ENCODE measurements at regions not wholly inside any gene's neighbourhood (a gene's known extent, or its start where the extent isn't known, plus 50 kb on each side); places are given as distances from the start of the nearest gene placed in this dataset.

DNA sequence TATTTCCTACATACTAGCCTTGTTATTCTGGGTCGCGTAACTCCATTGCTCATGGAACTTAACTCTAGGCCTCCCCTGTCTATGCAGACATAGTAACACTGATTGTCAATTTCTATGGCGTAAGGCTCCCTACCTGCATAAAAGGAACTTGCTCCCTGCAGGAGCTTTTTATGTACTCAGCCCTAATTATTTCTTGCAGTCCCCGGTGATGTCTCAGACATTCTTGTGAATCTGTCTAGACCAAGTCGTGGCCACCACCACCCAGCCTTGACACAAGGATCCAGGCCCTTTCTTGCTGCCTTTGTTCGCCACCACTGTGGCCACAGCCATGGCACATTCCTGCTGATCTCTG, 189.5 kb upstream of the CTAGE1 start:
- TF ChIP-seq, protein P1, sequence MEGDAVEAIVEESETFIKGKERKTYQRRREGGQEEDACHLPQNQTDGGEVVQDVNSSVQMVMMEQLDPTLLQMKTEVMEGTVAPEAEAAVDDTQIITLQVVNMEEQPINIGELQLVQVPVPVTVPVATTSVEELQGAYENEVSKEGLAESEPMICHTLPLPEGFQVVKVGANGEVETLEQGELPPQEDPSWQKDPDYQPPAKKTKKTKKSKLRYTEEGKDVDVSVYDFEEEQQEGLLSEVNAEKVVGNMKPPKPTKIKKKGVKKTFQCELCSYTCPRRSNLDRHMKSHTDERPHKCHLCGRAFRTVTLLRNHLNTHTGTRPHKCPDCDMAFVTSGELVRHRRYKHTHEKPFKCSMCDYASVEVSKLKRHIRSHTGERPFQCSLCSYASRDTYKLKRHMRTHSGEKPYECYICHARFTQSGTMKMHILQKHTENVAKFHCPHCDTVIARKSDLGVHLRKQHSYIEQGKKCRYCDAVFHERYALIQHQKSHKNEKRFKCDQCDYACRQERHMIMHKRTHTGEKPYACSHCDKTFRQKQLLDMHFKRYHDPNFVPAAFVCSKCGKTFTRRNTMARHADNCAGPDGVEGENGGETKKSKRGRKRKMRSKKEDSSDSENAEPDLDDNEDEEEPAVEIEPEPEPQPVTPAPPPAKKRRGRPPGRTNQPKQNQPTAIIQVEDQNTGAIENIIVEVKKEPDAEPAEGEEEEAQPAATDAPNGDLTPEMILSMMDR (IDR thresholded peaks at IDR 0.05; ENCODE audit: poor library complexity, severe bottlenecking), result no peak
- TF ChIP-seq POLR2AphosphoS5 (IDR thresholded peaks at IDR 0.05), result no peak
- TF ChIP-seq EP300 (conservative IDR thresholded peaks at IDR 0.05; ENCODE audit: poor library complexity, severe bottlenecking), result no peak
- TF ChIP-seq TAF1 (IDR thresholded peaks at IDR 0.05; ENCODE audit: low read depth), result no peak
- no peak for TF ChIP-seq EZH2 (IDR thresholded peaks at IDR 0.05; ENCODE audit: borderline replicate concordance, insufficient read depth, low read length, poor library complexity, severe bottlenecking)
- no peak for TF ChIP-seq RAD21 (conservative IDR thresholded peaks at IDR 0.05)
- TF ChIP-seq SMC3 (conservative IDR thresholded peaks at IDR 0.05; ENCODE audit: poor library complexity), result no peak
- TF ChIP-seq, protein P2, sequence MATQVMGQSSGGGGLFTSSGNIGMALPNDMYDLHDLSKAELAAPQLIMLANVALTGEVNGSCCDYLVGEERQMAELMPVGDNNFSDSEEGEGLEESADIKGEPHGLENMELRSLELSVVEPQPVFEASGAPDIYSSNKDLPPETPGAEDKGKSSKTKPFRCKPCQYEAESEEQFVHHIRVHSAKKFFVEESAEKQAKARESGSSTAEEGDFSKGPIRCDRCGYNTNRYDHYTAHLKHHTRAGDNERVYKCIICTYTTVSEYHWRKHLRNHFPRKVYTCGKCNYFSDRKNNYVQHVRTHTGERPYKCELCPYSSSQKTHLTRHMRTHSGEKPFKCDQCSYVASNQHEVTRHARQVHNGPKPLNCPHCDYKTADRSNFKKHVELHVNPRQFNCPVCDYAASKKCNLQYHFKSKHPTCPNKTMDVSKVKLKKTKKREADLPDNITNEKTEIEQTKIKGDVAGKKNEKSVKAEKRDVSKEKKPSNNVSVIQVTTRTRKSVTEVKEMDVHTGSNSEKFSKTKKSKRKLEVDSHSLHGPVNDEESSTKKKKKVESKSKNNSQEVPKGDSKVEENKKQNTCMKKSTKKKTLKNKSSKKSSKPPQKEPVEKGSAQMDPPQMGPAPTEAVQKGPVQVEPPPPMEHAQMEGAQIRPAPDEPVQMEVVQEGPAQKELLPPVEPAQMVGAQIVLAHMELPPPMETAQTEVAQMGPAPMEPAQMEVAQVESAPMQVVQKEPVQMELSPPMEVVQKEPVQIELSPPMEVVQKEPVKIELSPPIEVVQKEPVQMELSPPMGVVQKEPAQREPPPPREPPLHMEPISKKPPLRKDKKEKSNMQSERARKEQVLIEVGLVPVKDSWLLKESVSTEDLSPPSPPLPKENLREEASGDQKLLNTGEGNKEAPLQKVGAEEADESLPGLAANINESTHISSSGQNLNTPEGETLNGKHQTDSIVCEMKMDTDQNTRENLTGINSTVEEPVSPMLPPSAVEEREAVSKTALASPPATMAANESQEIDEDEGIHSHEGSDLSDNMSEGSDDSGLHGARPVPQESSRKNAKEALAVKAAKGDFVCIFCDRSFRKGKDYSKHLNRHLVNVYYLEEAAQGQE (IDR thresholded peaks at IDR 0.05; ENCODE audit: borderline replicate concordance), result no peak

Data from neural cell (in vitro differentiated cells).